HCT116 (cell line): ENCODE measurements at regions not wholly inside any gene's neighbourhood (a gene's known extent, or its start where the extent isn't known, plus 50 kb on each side); places are given as distances from the start of the nearest gene placed in this dataset.

ENCODE experiments used
- ATAC-seq: fragments of 200-7000 bp; cut with Tn5 transposase; 2 replicates; pipeline ENCODE4 v1.9.1; 2020; ENCODE audit warnings: mild to moderate bottlenecking, moderate library complexity
- BruUV-seq: library from RNA; stranded (reverse); fragments of 400-500 nt; replicated peaks from 2 replicates; lab custom pipeline; 2021; lab: Mats Ljungman, UMichigan
- CTCF ChIA-PET: fragments of 300-600 bp; sonication (Branson Sonifier 250); formaldehyde crosslinking; loops from one replicate; lab custom pipeline; 2021; ENCODE audit warnings: antibody characterized with exemption; lab: Charles Lee
- POLR2A ChIA-PET: fragments of 300-600, 350-600 bp; sonication (Branson Sonifier 250); formaldehyde crosslinking; loops from one replicate; lab custom pipeline; 2021; ENCODE audit warnings: antibody characterized with exemption; lab: Charles Lee
- RAD21 ChIA-PET, 2 experiments: fragments of 300-600 bp; sonication (Branson Sonifier 250); formaldehyde crosslinking; loops; one replicate each; lab custom pipeline; 2023; ENCODE audit warnings: low total read pairs in 2 of 2; ENCODE audit not compliant: uncharacterized antibody in 2 of 2, unreplicated experiment in 2 of 2, low non-redundant PET in 1 of 2; lab: Charles Lee
- DNase-seq: peaks from one replicate; pipeline ENCODE4 v3.0.0-alpha.2; 2010; ENCODE audit warnings: low read depth, low spot score
- H2AFZ ChIP-seq: fragments of 200-600 bp; shearing (Covaris generic), sonication (generic); 2 replicates; pipeline ENCODE4 v1.6.1; 2017; ENCODE audit warnings: low read depth, mixed run types, mixed read lengths, antibody characterized with exemption, low read length; ENCODE audit not compliant: poor library complexity, severe bottlenecking
- H3K27ac ChIP-seq: 2 replicates; pipeline ENCODE4 v1.5.1; 2012; ENCODE audit warnings: low read depth, low read length
- H3K27me3 ChIP-seq: fragments of 200-600 bp; sonication (generic); 2 replicates; pipeline ENCODE4 v1.6.1; 2016; ENCODE audit warnings: mixed run types, low read length, mixed read lengths; ENCODE audit not compliant: insufficient read depth
- H3K36me3 ChIP-seq, 2 experiments: fragments of 200-500 bp in 1 of 2; fragments of 200-600 bp in 1 of 2; sonication (Bioruptor generic) in 1 of 2; sonication (generic) in 1 of 2; 2 replicates each; pipeline versions ENCODE4 v1.5.1 to v1.6.1; 2014 to 2016; ENCODE audit warnings: low read length in 2 of 2, inconsistent platforms in 1 of 2, mixed read lengths in 1 of 2, mixed run types in 1 of 2; ENCODE audit not compliant: insufficient read depth in 2 of 2, control insufficient read depth in 1 of 2
- H3K4me1 ChIP-seq, 2 experiments: fragments of 200-600 bp in 1 of 2; sonication (generic) in 1 of 2; 2 replicates each; pipeline versions ENCODE4 v1.5.1 to v1.6.1; 2012 to 2017; ENCODE audit warnings: low read length in 2 of 2, inconsistent platforms in 1 of 2, mild to moderate bottlenecking in 1 of 2, mixed read lengths in 1 of 2, mixed run types in 1 of 2, moderate library complexity in 1 of 2; ENCODE audit not compliant: insufficient read depth in 2 of 2, control insufficient read depth in 1 of 2
- H3K4me2 ChIP-seq: fragments of 200-600 bp; sonication (generic); 2 replicates; pipeline ENCODE4 v1.6.1; 2017; ENCODE audit warnings: mixed run types, low read length, mixed read lengths
- H3K4me3 ChIP-seq, 2 experiments: fragments of 200-600 bp in 1 of 2; sonication (generic) in 1 of 2; replicated peaks in 1 of 2; 2 replicates each; pipeline ENCODE4 v1.5.1; 2011 to 2016; ENCODE audit warnings: low read length in 2 of 2, control low read depth in 1 of 2, low read depth in 1 of 2, mild to moderate bottlenecking in 1 of 2, mixed read lengths in 1 of 2, mixed run types in 1 of 2
- H3K79me2 ChIP-seq: fragments of 200-600 bp; sonication (generic); 2 replicates; pipeline ENCODE4 v1.6.1; 2017; ENCODE audit warnings: mild to moderate bottlenecking, mixed run types, low read length, moderate library complexity, mixed read lengths; ENCODE audit not compliant: insufficient read depth
- H3K9ac ChIP-seq: fragments of 200-600 bp; sonication (generic); 2 replicates; pipeline ENCODE4 v1.6.1; 2016; ENCODE audit warnings: low read length, mixed read lengths
- H3K9me2 ChIP-seq: fragments of 200-600 bp; sonication (generic), shearing (Covaris generic); 2 replicates; pipeline ENCODE4 v1.6.1; 2017; ENCODE audit warnings: mixed run types, mild to moderate bottlenecking, moderate library complexity; ENCODE audit not compliant: insufficient read depth
- H3K9me3 ChIP-seq, 2 experiments: fragments of 200-500 bp in 1 of 2; fragments of 200-600 bp in 1 of 2; sonication (Bioruptor generic) in 1 of 2; sonication (generic) in 1 of 2; 2 replicates each; pipeline ENCODE4 v1.6.1; 2014 to 2017; ENCODE audit warnings: low read length in 2 of 2, mixed read lengths in 2 of 2, inconsistent platforms in 1 of 2, low read depth in 1 of 2, mild to moderate bottlenecking in 1 of 2, mixed run types in 1 of 2, moderate library complexity in 1 of 2; ENCODE audit not compliant: control insufficient read depth in 1 of 2, insufficient read depth in 1 of 2
- H4K20me1 ChIP-seq: fragments of 200-600 bp; sonication (generic), shearing (Covaris generic); 2 replicates; pipeline ENCODE4 v1.6.1; 2017; ENCODE audit warnings: mixed run types, mild to moderate bottlenecking, moderate library complexity; ENCODE audit not compliant: insufficient read depth
- CBX3 ChIP-seq: IDR thresholded peaks from 2 replicates; pipeline ENCODE4 v1.6.1; 2012; ENCODE audit warnings: low read depth
- ELF1 ChIP-seq: IDR thresholded peaks from 2 replicates; pipeline ENCODE4 v1.6.1; 2012; ENCODE audit warnings: low read depth, borderline replicate concordance
- EZH2 ChIP-seq: fragments of 200-600 bp; sonication (generic); IDR thresholded peaks from 2 replicates; pipeline ENCODE4 v1.6.1; 2017; ENCODE audit warnings: antibody characterized with exemption, mixed run types
- EZH2phosphoT487 ChIP-seq: fragments of 200-600 bp; IDR thresholded peaks from 2 replicates; pipeline ENCODE4 v1.6.1; 2018; ENCODE audit warnings: antibody characterized with exemption, borderline replicate concordance
- JUND ChIP-seq: IDR thresholded peaks from 2 replicates; pipeline ENCODE4 v1.6.1; 2012
- POLR2A ChIP-seq: IDR thresholded peaks from 2 replicates; pipeline ENCODE4 v1.7.0; 2011; ENCODE audit warnings: borderline replicate concordance; ENCODE audit not compliant: insufficient read depth, insufficient read length; ENCODE audit errors: extremely low read depth
- SIN3A ChIP-seq: IDR thresholded peaks from 2 replicates; pipeline ENCODE4 v1.6.1; 2012; ENCODE audit warnings: low read depth
- SP1 ChIP-seq: IDR thresholded peaks from 2 replicates; pipeline ENCODE4 v1.6.1; 2012; ENCODE audit warnings: low read depth
- SRF ChIP-seq: IDR thresholded peaks from 2 replicates; pipeline ENCODE4 v1.6.1; 2012; ENCODE audit warnings: low read depth
- TCF7L2 ChIP-seq: IDR thresholded peaks from 2 replicates; pipeline ENCODE4 v1.7.0; 2011; ENCODE audit warnings: borderline replicate concordance, inconsistent platforms; ENCODE audit not compliant: insufficient read depth, insufficient read length; ENCODE audit errors: extremely low read depth
- YY1 ChIP-seq: IDR thresholded peaks from 2 replicates; pipeline ENCODE4 v1.6.1; 2011; ENCODE audit warnings: low read length, low read depth, moderate library complexity, mild to moderate bottlenecking; ENCODE audit not compliant: insufficient replicate concordance; ENCODE audit errors: extremely low read depth
- ZNF274 ChIP-seq: fragments of 200-500 bp; sonication (Bioruptor generic); IDR thresholded peaks from 2 replicates; pipeline ENCODE4 v1.6.1; 2014; ENCODE audit warnings: mild to moderate bottlenecking, low read depth, low read length, inconsistent platforms
- intact Hi-C: fragments of 100-400 bp; cut with micrococcal nuclease; formaldehyde crosslinking; loops from 2 replicates; pipeline ENCODE4 v1.10.0; 2022
- TF ChIP-seq, protein P1 (sequence below): IDR thresholded peaks from 2 replicates; pipeline ENCODE4 v1.6.1; 2012
- TF ChIP-seq, protein P2 (sequence below): IDR thresholded peaks from 2 replicates; pipeline ENCODE4 v1.6.1; 2012; ENCODE audit warnings: low read depth
- TF ChIP-seq, protein P3 (sequence below): IDR thresholded peaks from 2 replicates; pipeline ENCODE4 v1.6.1; 2011; ENCODE audit warnings: mild to moderate bottlenecking, low read length, moderate library complexity; ENCODE audit not compliant: insufficient replicate concordance; ENCODE audit errors: extremely low read depth

DNA sequence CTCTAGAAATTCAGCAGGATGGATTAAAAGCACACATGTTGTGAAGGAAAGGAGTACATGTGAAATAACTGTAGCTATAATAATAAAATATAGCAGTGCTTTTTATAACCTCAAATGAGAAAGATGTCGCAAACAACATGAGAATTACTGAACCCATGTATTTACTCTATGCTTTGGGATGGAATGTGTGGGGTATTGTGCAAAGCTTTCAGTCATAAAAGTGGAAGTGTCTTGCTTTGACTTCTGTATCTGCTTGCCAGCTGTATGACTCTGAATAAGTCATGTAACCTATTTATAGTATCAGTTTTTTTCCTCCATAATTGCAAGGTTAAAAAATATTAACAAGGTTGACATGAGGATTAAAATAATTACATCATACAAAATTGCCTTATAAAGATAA lies 519.3 kb upstream of the CADM2 start:
- ATAC-seq (no peak), DNase-seq (no peak)
- Histone ChIP-seq H3K36me3 (no peaks in the 10 kb centered on the region), H3K9me2 (no peaks in the 10 kb centered on the region), H2AFZ (no peak overlapping the region), H3K4me2 (no peak overlapping the region), H3K9ac (no peak overlapping the region), H3K4me3 (no peak overlapping the region), H3K9me3 (peaks cover 4 to 23% of the 10 kb centered on the region in 2 experiments; a peak in 3 of 4 replicates), H3K79me2 (no peaks in the 10 kb centered on the region), H3K27me3 (no peaks in the 10 kb centered on the region), H3K4me1 (no peaks in the 10 kb centered on the region), H4K20me1 (no peaks in the 10 kb centered on the region), H3K27ac (no peak overlapping the region)
- ChIA-PET POLR2A (no interaction called here), CTCF (no interaction called here), RAD21 (no interaction called here)
- TF ChIP-seq SIN3A = no peak
- TF ChIP-seq JUND = no peak
- TF ChIP-seq TCF7L2 = no peak
- no peak for TF ChIP-seq EZH2phosphoT487
- TF ChIP-seq, protein P1, sequence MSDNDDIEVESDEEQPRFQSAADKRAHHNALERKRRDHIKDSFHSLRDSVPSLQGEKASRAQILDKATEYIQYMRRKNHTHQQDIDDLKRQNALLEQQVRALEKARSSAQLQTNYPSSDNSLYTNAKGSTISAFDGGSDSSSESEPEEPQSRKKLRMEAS = no peak
- TF ChIP-seq ELF1 = no peak
- BruUV-seq = no TSS peak
- intact Hi-C loops = no loop called here

DNA sequence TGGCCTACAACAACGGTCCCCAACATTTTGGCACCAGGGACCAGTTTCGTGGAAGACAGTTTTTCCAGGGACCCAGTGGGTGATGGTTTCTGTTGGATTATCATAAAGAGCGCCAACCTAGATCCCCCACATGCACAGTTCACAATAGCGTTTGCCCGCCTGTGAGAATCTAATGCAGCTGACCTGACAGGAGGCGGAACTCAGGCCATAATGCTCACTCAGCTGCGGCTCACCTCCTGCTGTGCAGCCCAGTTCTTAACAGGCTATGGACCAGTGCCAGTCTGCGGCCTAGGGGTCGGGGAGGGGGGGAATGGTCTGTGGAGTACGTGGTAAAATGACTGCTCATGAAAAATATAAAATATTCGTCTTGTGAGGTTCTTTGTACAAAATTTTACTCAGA lies 518.5 kb upstream of the CADM2 start:
- H3K9ac ChIP-seq = no peak overlapping the region
- H3K79me2 ChIP-seq = no peaks in the 10 kb centered on the region
- H2AFZ ChIP-seq = no peak overlapping the region
- intact Hi-C loops = no loop called here
- RAD21 ChIA-PET = no interaction called here
- H3K4me2 ChIP-seq = no peak overlapping the region
- BruUV-seq = no TSS peak
- H3K27ac ChIP-seq = no peak overlapping the region
- POLR2A ChIA-PET = no interaction called here
- H3K27me3 ChIP-seq = no peaks in the 10 kb centered on the region
- H3K9me2 ChIP-seq = no peaks in the 10 kb centered on the region
- no peak overlapping the region for H3K4me3 ChIP-seq
- no peaks in the 10 kb centered on the region for H3K4me1 ChIP-seq
- peaks cover 4 to 24% of the 10 kb centered on the region in 2 experiments; a peak in 3 of 4 replicates for H3K9me3 ChIP-seq
- CTCF ChIA-PET = no interaction called here
- DNase-seq (no peak), ATAC-seq (no peak)
- H4K20me1 ChIP-seq = no peaks in the 10 kb centered on the region
- no peaks in the 10 kb centered on the region for H3K36me3 ChIP-seq
- TF ChIP-seq, protein P1 = no peak
- TF ChIP-seq, protein P2, sequence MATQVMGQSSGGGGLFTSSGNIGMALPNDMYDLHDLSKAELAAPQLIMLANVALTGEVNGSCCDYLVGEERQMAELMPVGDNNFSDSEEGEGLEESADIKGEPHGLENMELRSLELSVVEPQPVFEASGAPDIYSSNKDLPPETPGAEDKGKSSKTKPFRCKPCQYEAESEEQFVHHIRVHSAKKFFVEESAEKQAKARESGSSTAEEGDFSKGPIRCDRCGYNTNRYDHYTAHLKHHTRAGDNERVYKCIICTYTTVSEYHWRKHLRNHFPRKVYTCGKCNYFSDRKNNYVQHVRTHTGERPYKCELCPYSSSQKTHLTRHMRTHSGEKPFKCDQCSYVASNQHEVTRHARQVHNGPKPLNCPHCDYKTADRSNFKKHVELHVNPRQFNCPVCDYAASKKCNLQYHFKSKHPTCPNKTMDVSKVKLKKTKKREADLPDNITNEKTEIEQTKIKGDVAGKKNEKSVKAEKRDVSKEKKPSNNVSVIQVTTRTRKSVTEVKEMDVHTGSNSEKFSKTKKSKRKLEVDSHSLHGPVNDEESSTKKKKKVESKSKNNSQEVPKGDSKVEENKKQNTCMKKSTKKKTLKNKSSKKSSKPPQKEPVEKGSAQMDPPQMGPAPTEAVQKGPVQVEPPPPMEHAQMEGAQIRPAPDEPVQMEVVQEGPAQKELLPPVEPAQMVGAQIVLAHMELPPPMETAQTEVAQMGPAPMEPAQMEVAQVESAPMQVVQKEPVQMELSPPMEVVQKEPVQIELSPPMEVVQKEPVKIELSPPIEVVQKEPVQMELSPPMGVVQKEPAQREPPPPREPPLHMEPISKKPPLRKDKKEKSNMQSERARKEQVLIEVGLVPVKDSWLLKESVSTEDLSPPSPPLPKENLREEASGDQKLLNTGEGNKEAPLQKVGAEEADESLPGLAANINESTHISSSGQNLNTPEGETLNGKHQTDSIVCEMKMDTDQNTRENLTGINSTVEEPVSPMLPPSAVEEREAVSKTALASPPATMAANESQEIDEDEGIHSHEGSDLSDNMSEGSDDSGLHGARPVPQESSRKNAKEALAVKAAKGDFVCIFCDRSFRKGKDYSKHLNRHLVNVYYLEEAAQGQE = no peak
- TF ChIP-seq, protein P3, sequence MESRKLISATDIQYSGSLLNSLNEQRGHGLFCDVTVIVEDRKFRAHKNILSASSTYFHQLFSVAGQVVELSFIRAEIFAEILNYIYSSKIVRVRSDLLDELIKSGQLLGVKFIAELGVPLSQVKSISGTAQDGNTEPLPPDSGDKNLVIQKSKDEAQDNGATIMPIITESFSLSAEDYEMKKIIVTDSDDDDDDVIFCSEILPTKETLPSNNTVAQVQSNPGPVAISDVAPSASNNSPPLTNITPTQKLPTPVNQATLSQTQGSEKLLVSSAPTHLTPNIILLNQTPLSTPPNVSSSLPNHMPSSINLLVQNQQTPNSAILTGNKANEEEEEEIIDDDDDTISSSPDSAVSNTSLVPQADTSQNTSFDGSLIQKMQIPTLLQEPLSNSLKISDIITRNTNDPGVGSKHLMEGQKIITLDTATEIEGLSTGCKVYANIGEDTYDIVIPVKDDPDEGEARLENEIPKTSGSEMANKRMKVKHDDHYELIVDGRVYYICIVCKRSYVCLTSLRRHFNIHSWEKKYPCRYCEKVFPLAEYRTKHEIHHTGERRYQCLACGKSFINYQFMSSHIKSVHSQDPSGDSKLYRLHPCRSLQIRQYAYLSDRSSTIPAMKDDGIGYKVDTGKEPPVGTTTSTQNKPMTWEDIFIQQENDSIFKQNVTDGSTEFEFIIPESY = no peak
- TF ChIP-seq TCF7L2 (no peak), EZH2 (no peak), CBX3 (no peak), SRF (no peak), ELF1 (no peak), EZH2phosphoT487 (no peak), JUND (no peak), ZNF274 (no peak), YY1 (no peak), POLR2A (no peak), SP1 (no peak)
